GM12878 (cell line): ENCODE measurements at regions not wholly inside any gene's neighbourhood (a gene's known extent, or its start where the extent isn't known, plus 50 kb on each side); places are given as distances from the start of the nearest gene placed in this dataset.

Experiments used
- ATF3 ChIP-seq: IDR thresholded peaks from 2 replicates; pipeline ENCODE4 v1.6.1; 2011; ENCODE audit warnings: low read depth, mild to moderate bottlenecking, low read length, moderate library complexity, borderline replicate concordance; ENCODE audit errors: extremely low read depth
- BCLAF1 ChIP-seq: fragments of 450-650 bp; IDR thresholded peaks from 2 replicates; pipeline ENCODE4 v1.6.1; 2017; ENCODE audit warnings: antibody characterized with exemption, mild to moderate bottlenecking, moderate library complexity
- CHD1 ChIP-seq: IDR thresholded peaks from 2 replicates; pipeline ENCODE4 v1.6.1; 2012; ENCODE audit warnings: low read depth, low read length, improper control_type of control experiment
- FOXM1 ChIP-seq: IDR thresholded peaks from 2 replicates; pipeline ENCODE4 v1.6.1; 2012; ENCODE audit warnings: low read depth, mild to moderate bottlenecking, inconsistent platforms, low read length, moderate library complexity
- HCFC1 ChIP-seq: fragments of 150-350 bp; IDR thresholded peaks from 2 replicates; pipeline ENCODE4 v1.6.1; 2014; ENCODE audit warnings: low read length
- RUNX3 ChIP-seq: IDR thresholded peaks from 2 replicates; pipeline ENCODE4 v1.6.1; 2012; ENCODE audit warnings: low read length, inconsistent platforms
- ZNF592 ChIP-seq: fragments of 450-650 bp; IDR thresholded peaks from 2 replicates; pipeline ENCODE4 v1.6.1; 2017; ENCODE audit warnings: mild to moderate bottlenecking, moderate library complexity

- TF ChIP-seq BCLAF1 (no peak), CHD1 (no peak), FOXM1 (no peak), ZNF592 (no peak), ATF3 (no peak), RUNX3 (peak; percentile 42; the same call in 1 of the 2 replicates), HCFC1 (no peak)
Measured at GRCh38 chr1:59005491-59006288, 221.8 kb upstream of the JUN start (continued).
